A549 (cell line): ENCODE measurements at regions not wholly inside any gene's neighbourhood (a gene's known extent, or its start where the extent isn't known, plus 50 kb on each side); places are given as distances from the start of the nearest gene placed in this dataset.

Experiments used
- ATAC-seq, 2 experiments: fragments of 200-7000 bp in 1 of 2; fragments of >200 bp in 1 of 2; cut with Nextera tagmentation in 1 of 2; cut with Tn5 transposase in 1 of 2; 3 replicates each; pipeline versions ENCODE4 v1.8.0 to v1.9.1; 2018 to 2020; ENCODE audit warnings: mild to moderate bottlenecking in 1 of 2, moderate library complexity in 1 of 2
- CTCF ChIA-PET: fragments of 300-600 bp; sonication (Branson Sonifier 250); formaldehyde crosslinking; extraction: SDS; loops from one replicate; lab custom pipeline; 2021; ENCODE audit warnings: antibody characterized with exemption, inconsistent platforms; lab: Yijun Ruan, JAX
- POLR2A ChIA-PET: fragments of 350-600 bp; formaldehyde crosslinking; extraction: SDS; loops from one replicate; lab custom pipeline; 2021; ENCODE audit warnings: antibody characterized with exemption, inconsistent platforms; lab: Yijun Ruan, JAX
- DNase-seq, 2 experiments: peaks; one replicate each; pipeline versions ENCODE4 v3.0.0 to v3.0.0-alpha.2; 2011 to 2016; ENCODE audit warnings: low read depth in 1 of 2, low spot score in 1 of 2
- FAIRE-seq: peaks from 2 replicates; lab custom pipeline; 2011; peaks lifted over from hg19 to GRCh38; lab: Jason Lieb, UNC
- H3K27ac ChIP-seq, 2 experiments: fragments of >200 bp; sonication (Bioruptor Twin); formaldehyde crosslinking; 3 replicates each; pipeline ENCODE4 v1.5.1; 2016 to 2017
- H3K4me1 ChIP-seq: fragments of >200 bp; sonication (Bioruptor Twin); formaldehyde crosslinking; 3 replicates; pipeline ENCODE4 v1.6.1; 2016
- H3K4me2 ChIP-seq: fragments of >200 bp; sonication (Bioruptor Twin); formaldehyde crosslinking; 3 replicates; pipeline ENCODE4 v1.6.1; 2016
- H3K4me3 ChIP-seq: fragments of >200 bp; sonication (Bioruptor Twin); formaldehyde crosslinking; 3 replicates; pipeline ENCODE4 v1.5.1; 2016
- H3K9me3 ChIP-seq: fragments of >200 bp; sonication (Bioruptor Twin); formaldehyde crosslinking; 3 replicates; pipeline ENCODE4 v1.6.1; 2016
- BCL3 ChIP-seq: fragments of >200 bp; sonication (Bioruptor Twin); formaldehyde crosslinking; IDR thresholded peaks from 3 replicates; pipeline ENCODE4 v1.6.1; 2016
- BHLHE40 ChIP-seq: IDR thresholded peaks from 2 replicates; pipeline ENCODE4 v1.6.1; 2012; ENCODE audit warnings: low read depth, low read length, inconsistent platforms
- CBX2 ChIP-seq: fragments of 200-600 bp; sonication (generic); IDR thresholded peaks from 2 replicates; pipeline ENCODE4 v1.6.1; 2016; ENCODE audit warnings: low read depth, mild to moderate bottlenecking, borderline replicate concordance
- CHD4 ChIP-seq: fragments of 200-600 bp; sonication (generic); IDR thresholded peaks from 2 replicates; pipeline ENCODE4 v1.6.1; 2016; ENCODE audit warnings: antibody characterized with exemption, mild to moderate bottlenecking, borderline replicate concordance
- EP300 ChIP-seq, 2 experiments: fragments of >200 bp; sonication (Bioruptor Twin); formaldehyde crosslinking; IDR thresholded peaks; 2 replicates in 1 of 2; 3 replicates in 1 of 2; pipeline ENCODE4 v1.6.1; 2016 to 2017
- FOSL2 ChIP-seq, 2 experiments: fragments of 450-650 bp in 1 of 2; fragments of >200 bp in 1 of 2; sonication (Bioruptor Twin) in 1 of 2; formaldehyde crosslinking; IDR thresholded peaks; 2 replicates each; pipeline versions ENCODE4 v1.5.0 to v1.6.1; 2016 to 2020; ENCODE audit warnings: mild to moderate bottlenecking in 1 of 2, moderate library complexity in 1 of 2
- GATA3 ChIP-seq: IDR thresholded peaks from 2 replicates; pipeline ENCODE4 v1.6.1; 2012; ENCODE audit warnings: borderline replicate concordance
- HDAC2 ChIP-seq: fragments of 200-600 bp; sonication (generic); IDR thresholded peaks from 2 replicates; pipeline ENCODE4 v1.6.1; 2016
- JUNB ChIP-seq: fragments of >200 bp; sonication (Bioruptor Twin); formaldehyde crosslinking; IDR thresholded peaks from 2 replicates; pipeline ENCODE4 v1.6.1; 2016
- KDM1A ChIP-seq: fragments of 200-600 bp; sonication (generic); IDR thresholded peaks from 2 replicates; pipeline ENCODE4 v1.6.1; 2016; ENCODE audit warnings: low read depth, mild to moderate bottlenecking
- KDM5A ChIP-seq: fragments of 200-600 bp; sonication (generic); IDR thresholded peaks from 2 replicates; pipeline ENCODE4 v1.6.1; 2016; ENCODE audit warnings: antibody characterized with exemption, mild to moderate bottlenecking
- MAFK ChIP-seq: fragments of 450-650 bp; IDR thresholded peaks from 2 replicates; pipeline ENCODE4 v1.6.1; 2014; ENCODE audit not compliant: partially characterized antibody
- MYC ChIP-seq: IDR thresholded peaks from 2 replicates; pipeline ENCODE4 v1.6.1; 2012; ENCODE audit warnings: mild to moderate bottlenecking, inconsistent platforms, low read length, improper control_type of control experiment, borderline replicate concordance
- NR3C1 ChIP-seq: fragments of >200 bp; sonication (Bioruptor Twin); formaldehyde crosslinking; IDR thresholded peaks from 3 replicates; pipeline ENCODE4 v1.6.1; 2017
- PHF8 ChIP-seq: fragments of 200-600 bp; sonication (generic); IDR thresholded peaks from 2 replicates; pipeline ENCODE4 v1.6.1; 2016; ENCODE audit warnings: low read depth, mild to moderate bottlenecking, antibody characterized with exemption, moderate library complexity, borderline replicate concordance
- POLR2A ChIP-seq: IDR thresholded peaks from 2 replicates; pipeline ENCODE4 v1.6.1; 2012; ENCODE audit warnings: mild to moderate bottlenecking, low read length
- RAD21 ChIP-seq, 2 experiments: fragments of >200 bp in 1 of 2; sonication (Bioruptor Twin) in 1 of 2; formaldehyde crosslinking in 1 of 2; IDR thresholded peaks in 1 of 2; conservative IDR thresholded peaks in 1 of 2; 2 replicates in 1 of 2; 3 replicates in 1 of 2; pipeline ENCODE4 v1.6.1; 2012 to 2018; ENCODE audit warnings: inconsistent platforms in 1 of 2
- RARB ChIP-seq: fragments of 250-450 bp; sonication (Bioruptor Pico); IDR thresholded peaks from 2 replicates; pipeline ENCODE4 v1.8.0; 2021; ENCODE audit warnings: mild to moderate bottlenecking, moderate library complexity
- REST ChIP-seq: fragments of 200-600 bp; sonication (generic); IDR thresholded peaks from 2 replicates; pipeline ENCODE4 v1.6.1; 2016; ENCODE audit warnings: antibody characterized with exemption, mild to moderate bottlenecking, moderate library complexity
- RNF2 ChIP-seq: fragments of 200-600 bp; sonication (generic); IDR thresholded peaks from 2 replicates; pipeline ENCODE4 v1.6.1; 2016; ENCODE audit warnings: low read depth, mild to moderate bottlenecking, antibody characterized with exemption, moderate library complexity, borderline replicate concordance
- SREBF2 ChIP-seq: fragments of 450-650 bp; IDR thresholded peaks from 2 replicates; pipeline ENCODE4 v1.6.1; 2014; ENCODE audit warnings: mild to moderate bottlenecking, moderate library complexity
- USF2 ChIP-seq: fragments of 450-650 bp; IDR thresholded peaks from 2 replicates; pipeline ENCODE4 v1.6.1; 2014; ENCODE audit warnings: antibody characterized with exemption
- ZNF302 ChIP-seq: fragments of 250-450 bp; sonication (Bioruptor Pico); IDR thresholded peaks from 2 replicates; pipeline ENCODE4 v1.9.0; 2021; ENCODE audit warnings: inconsistent platforms, mild to moderate bottlenecking, moderate library complexity
- WGBS: methylation state at CpG from one replicate; pipeline ENCODE4 v1.1.6; 2017; ENCODE audit errors: missing lambda C conversion rate; 5-methylcytosine and 5-hydroxymethylcytosine counted together
- TF ChIP-seq, protein P1 (sequence below): fragments of 150-350 bp; IDR thresholded peaks from 2 replicates; pipeline ENCODE4 v1.6.1; 2014; ENCODE audit warnings: low read depth, mild to moderate bottlenecking, low read length
- TF ChIP-seq, protein P2 (sequence below): fragments of >200 bp; sonication (Bioruptor Twin); formaldehyde crosslinking; IDR thresholded peaks from 3 replicates; pipeline ENCODE4 v1.5.1; 2016

- FAIRE-seq (no peak), ATAC-seq (no peak), DNase-seq (no peak)
- POLR2A ChIA-PET, result no interaction called here
- H3K4me2 ChIP-seq, result no peak overlapping the region
- H3K4me1 ChIP-seq, result no peaks in the 10 kb centered on the region
- 0 out of 3 replicates have a peak, but pooled peaks cover 1% of the 10 kb centered on the region for H3K9me3 ChIP-seq
- TF ChIP-seq POLR2A, result no peak
- TF ChIP-seq CHD4, result no peak
- no peak for TF ChIP-seq MYC
- no peak for TF ChIP-seq JUNB
- TF ChIP-seq RNF2, result no peak
- no peak for TF ChIP-seq KDM1A
- TF ChIP-seq USF2, result no peak
- TF ChIP-seq ZNF302, result no peak
- no peak for TF ChIP-seq GATA3
- no peak overlapping the region for H3K27ac ChIP-seq
- H3K4me3 ChIP-seq, result no peak overlapping the region
- 87% methylated on average over 3 of the region's 3 CpGs for WGBS
- CTCF ChIA-PET, result no interaction called here
Observed at GRCh38 chr13:73580513-73581267, 521.9 kb downstream of the KLF5 start.

DNA sequence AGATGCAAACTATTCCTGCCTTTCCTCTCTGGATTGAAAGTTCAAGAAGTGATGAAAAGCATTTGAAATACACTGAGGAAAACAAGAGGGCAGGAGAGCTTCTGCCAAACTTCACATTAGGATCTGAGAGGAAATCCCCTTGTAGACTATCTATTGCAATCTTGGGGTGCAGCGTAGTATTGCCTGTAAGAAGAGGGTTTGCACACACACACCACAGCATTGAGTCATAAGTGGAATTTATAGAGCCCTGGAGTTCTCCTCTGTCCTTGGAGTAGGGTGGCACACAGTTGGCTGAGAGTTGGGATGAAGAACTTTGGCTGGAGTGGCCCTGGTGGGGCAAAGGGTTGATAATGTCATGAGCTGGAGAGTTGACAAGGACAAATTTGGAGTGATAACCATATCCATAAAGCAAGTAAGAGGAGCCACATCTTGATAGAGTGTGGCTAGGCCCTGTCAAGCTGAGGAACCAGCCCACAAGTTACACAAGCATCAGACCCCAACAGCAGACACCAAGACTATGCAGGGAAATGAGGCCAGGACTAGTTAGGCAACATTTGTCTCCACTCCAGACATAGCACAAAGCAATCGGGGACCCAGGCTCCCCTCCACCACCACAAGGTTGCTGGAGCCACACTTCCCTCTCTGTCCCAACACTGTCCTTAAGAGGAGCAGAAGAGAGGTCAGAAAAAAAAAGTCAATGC, 520.9 kb downstream of the KLF5 start:
- POLR2A ChIA-PET, result no interaction called here
- CTCF ChIA-PET, result no interaction called here
- Histone ChIP-seq H3K9me3 (no peaks in the 10 kb centered on the region), H3K4me3 (no peak overlapping the region), H3K27ac (no peak overlapping the region), H3K4me1 (no peaks in the 10 kb centered on the region), H3K4me2 (no peak overlapping the region)
- FAIRE-seq, result no peak
- 89% methylated on average over 2 of the region's 2 CpGs for WGBS
- no peak for DNase-seq
- TF ChIP-seq NR3C1, result no peak
- TF ChIP-seq HDAC2, result no peak
- no peak for TF ChIP-seq RARB (CRISPR knock-in tag)
- TF ChIP-seq CBX2, result no peak
- no peak for TF ChIP-seq REST
- TF ChIP-seq KDM5A, result no peak
- TF ChIP-seq EP300 (IDR thresholded peaks at IDR 0.05), result no peak
- TF ChIP-seq SREBF2, result no peak
- TF ChIP-seq, protein P1, sequence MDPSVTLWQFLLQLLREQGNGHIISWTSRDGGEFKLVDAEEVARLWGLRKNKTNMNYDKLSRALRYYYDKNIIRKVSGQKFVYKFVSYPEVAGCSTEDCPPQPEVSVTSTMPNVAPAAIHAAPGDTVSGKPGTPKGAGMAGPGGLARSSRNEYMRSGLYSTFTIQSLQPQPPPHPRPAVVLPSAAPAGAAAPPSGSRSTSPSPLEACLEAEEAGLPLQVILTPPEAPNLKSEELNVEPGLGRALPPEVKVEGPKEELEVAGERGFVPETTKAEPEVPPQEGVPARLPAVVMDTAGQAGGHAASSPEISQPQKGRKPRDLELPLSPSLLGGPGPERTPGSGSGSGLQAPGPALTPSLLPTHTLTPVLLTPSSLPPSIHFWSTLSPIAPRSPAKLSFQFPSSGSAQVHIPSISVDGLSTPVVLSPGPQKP, result no peak
- TF ChIP-seq, protein P2, sequence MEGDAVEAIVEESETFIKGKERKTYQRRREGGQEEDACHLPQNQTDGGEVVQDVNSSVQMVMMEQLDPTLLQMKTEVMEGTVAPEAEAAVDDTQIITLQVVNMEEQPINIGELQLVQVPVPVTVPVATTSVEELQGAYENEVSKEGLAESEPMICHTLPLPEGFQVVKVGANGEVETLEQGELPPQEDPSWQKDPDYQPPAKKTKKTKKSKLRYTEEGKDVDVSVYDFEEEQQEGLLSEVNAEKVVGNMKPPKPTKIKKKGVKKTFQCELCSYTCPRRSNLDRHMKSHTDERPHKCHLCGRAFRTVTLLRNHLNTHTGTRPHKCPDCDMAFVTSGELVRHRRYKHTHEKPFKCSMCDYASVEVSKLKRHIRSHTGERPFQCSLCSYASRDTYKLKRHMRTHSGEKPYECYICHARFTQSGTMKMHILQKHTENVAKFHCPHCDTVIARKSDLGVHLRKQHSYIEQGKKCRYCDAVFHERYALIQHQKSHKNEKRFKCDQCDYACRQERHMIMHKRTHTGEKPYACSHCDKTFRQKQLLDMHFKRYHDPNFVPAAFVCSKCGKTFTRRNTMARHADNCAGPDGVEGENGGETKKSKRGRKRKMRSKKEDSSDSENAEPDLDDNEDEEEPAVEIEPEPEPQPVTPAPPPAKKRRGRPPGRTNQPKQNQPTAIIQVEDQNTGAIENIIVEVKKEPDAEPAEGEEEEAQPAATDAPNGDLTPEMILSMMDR, result no peak
- no peak for TF ChIP-seq BCL3
- no peak for TF ChIP-seq PHF8
- no peak for TF ChIP-seq FOSL2 (IDR thresholded peaks at IDR 0.05)
- no peak for TF ChIP-seq FOSL2 (CRISPR knock-in tag; IDR thresholded peaks at IDR 0.05)
- no peak for TF ChIP-seq RNF2
- no peak for TF ChIP-seq JUNB
- TF ChIP-seq KDM1A, result no peak
- TF ChIP-seq BHLHE40, result no peak
- TF ChIP-seq USF2, result no peak
- TF ChIP-seq RAD21 (conservative IDR thresholded peaks at IDR 0.05 in 1 of 2, IDR thresholded peaks at IDR 0.05 in 1 of 2), result no peak
- TF ChIP-seq MAFK, result no peak
- ATAC-seq, result no peak
